GM23248 (cell line): ENCODE measurements at regions not wholly inside any gene's neighbourhood (a gene's known extent, or its start where the extent isn't known, plus 50 kb on each side); places are given as distances from the start of the nearest gene placed in this dataset.

Experiments
- EZH2 ChIP-seq: fragments of 200-600 bp; sonication (generic); IDR thresholded peaks from 2 replicates; pipeline ENCODE4 v1.6.1; 2018; ENCODE audit warnings: antibody characterized with exemption, mild to moderate bottlenecking; ENCODE audit not compliant: insufficient read depth, poor library complexity, severe bottlenecking
- EZH2phosphoT487 ChIP-seq: fragments of 200-600 bp; sonication (generic); IDR thresholded peaks from 2 replicates; pipeline ENCODE4 v1.6.1; 2018; ENCODE audit warnings: antibody characterized with exemption, moderate library complexity, mild to moderate bottlenecking, low read depth; ENCODE audit not compliant: insufficient read depth

GRCh38 chr2:209369656-209370055, 54.2 kb upstream of the MAP2 start:
- TF ChIP-seq EZH2 (no peak), EZH2phosphoT487 (no peak)
